GM12875 (cell line): ENCODE measurements at regions not wholly inside any gene's neighbourhood (a gene's known extent, or its start where the extent isn't known, plus 50 kb on each side); places are given as distances from the start of the nearest gene placed in this dataset.

ENCODE experiments used
- H3K4me3 ChIP-seq: one replicate; pipeline ENCODE4 v1.5.1; 2011; ENCODE audit warnings: low read depth, low read length, control low read depth
- TF ChIP-seq, protein P1 (sequence below): IDR thresholded peaks from 2 replicates; pipeline ENCODE4 v1.5.1; 2011; ENCODE audit warnings: low read depth, mild to moderate bottlenecking, control low read depth, inconsistent platforms, low read length, moderate library complexity, borderline replicate concordance; ENCODE audit not compliant: insufficient read depth

DNA sequence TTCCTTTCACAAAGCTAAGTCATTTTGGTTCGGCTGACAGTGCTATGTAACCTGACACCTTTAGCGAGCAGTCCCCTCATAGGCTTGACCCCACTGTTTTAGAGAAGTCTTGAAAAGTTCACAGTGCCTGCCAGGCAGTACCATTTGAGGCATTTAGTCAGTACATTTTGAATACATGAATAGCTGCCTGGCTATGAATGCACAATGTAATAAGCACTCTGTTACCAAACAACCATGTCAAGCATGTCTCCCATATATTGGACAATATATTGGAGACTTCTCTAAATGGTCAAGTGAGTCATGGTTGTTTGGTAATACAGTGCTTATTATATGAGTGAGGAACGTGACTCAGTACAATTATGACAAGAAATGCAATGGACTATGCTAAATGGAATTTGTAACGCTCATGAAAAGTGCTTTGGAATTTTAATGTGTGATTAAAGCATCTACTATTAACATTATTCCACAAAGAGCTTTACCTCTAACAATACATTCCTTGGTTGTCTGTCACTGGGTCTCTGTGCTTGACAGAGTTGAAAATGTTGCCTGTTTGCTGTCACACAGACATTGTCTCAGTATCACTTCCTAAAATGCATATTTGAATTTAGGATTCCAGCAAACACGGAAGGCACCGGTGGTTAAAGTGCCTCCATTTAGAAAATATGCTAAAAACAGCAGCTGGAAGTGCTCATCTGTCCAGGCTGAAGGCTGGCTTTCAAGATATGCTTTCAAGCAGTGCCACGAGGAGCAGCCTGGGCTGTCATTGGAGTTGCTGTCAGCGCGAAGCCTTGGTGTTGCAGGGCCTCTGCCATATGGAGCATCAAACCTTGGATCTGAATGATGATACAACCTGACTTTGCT lies 458.6 kb downstream of the FBXO15 start:
- H3K4me3 ChIP-seq = no peak overlapping the region
- TF ChIP-seq, protein P1, sequence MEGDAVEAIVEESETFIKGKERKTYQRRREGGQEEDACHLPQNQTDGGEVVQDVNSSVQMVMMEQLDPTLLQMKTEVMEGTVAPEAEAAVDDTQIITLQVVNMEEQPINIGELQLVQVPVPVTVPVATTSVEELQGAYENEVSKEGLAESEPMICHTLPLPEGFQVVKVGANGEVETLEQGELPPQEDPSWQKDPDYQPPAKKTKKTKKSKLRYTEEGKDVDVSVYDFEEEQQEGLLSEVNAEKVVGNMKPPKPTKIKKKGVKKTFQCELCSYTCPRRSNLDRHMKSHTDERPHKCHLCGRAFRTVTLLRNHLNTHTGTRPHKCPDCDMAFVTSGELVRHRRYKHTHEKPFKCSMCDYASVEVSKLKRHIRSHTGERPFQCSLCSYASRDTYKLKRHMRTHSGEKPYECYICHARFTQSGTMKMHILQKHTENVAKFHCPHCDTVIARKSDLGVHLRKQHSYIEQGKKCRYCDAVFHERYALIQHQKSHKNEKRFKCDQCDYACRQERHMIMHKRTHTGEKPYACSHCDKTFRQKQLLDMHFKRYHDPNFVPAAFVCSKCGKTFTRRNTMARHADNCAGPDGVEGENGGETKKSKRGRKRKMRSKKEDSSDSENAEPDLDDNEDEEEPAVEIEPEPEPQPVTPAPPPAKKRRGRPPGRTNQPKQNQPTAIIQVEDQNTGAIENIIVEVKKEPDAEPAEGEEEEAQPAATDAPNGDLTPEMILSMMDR = no peak

DNA sequence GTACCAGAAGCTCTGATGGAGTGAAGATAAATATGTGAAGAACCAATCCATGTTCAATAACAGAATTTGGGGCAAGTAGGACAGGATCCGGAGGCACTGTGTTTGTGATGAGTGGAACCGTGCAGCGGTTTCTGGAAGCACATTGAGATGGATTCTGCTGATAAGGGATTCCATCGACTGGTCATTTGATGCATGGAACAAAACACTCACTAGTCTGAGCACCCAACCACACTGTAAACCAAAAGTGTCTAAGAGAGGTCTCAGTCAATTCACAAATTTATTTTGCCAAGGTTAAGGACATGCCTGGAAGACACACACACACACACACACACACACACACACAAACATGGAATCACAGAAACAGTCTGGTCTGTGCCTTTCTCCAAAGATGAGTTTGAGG lies 459.5 kb downstream of the FBXO15 start:
- TF ChIP-seq, protein P1 = no peak
- no peak overlapping the region for H3K4me3 ChIP-seq

GRCh38 chr18:73684647-73685046 lies 463.0 kb downstream of the FBXO15 start:
- TF ChIP-seq, protein P1 = no peak
- H3K4me3 ChIP-seq = no peak overlapping the region

GRCh38 chr18:73683409-73684238 lies 464.0 kb downstream of the FBXO15 start:
- TF ChIP-seq, protein P1 = no peak
- H3K4me3 ChIP-seq = no peak overlapping the region

- no peak overlapping the region for H3K4me3 ChIP-seq
- TF ChIP-seq, protein P1 = no peak
Measured at GRCh38 chr18:73681912-73682311, 465.7 kb downstream of the FBXO15 start.

- no peak overlapping the region for H3K4me3 ChIP-seq
- TF ChIP-seq, protein P1 = no peak
Measured at GRCh38 chr18:73681398-73681797, 466.2 kb downstream of the FBXO15 start.
